HG02588 (cell line): ENCODE measurements at regions not wholly inside any gene's neighbourhood (a gene's known extent, or its start where the extent isn't known, plus 50 kb on each side); places are given as distances from the start of the nearest gene placed in this dataset.

ENCODE experiments used
- ATAC-seq: cut with Tn5 transposase; IDR thresholded peaks from one replicate; pipeline ENCODE4 v1.9.1; 2021; ENCODE audit warnings: mild to moderate bottlenecking, moderate library complexity; ENCODE audit not compliant: unreplicated experiment

GRCh38 chr4:64497491-64497890 is 88.2 kb upstream of the TECRL start:
- no peak for ATAC-seq

- ATAC-seq: no peak
These were observed 86.7 kb upstream of the TECRL start for GRCh38 chr4:64495946-64496345.

- no peak for ATAC-seq
These were observed 80.4 kb upstream of the TECRL start for GRCh38 chr4:64489628-64490027.

GRCh38 chr4:64479338-64479737 is 70.1 kb upstream of the TECRL start:
- ATAC-seq: no peak

- no peak for ATAC-seq
These were observed 67.9 kb upstream of the TECRL start for GRCh38 chr4:64477127-64477526.

- ATAC-seq: no peak
These were observed 56.0 kb upstream of the TECRL start for GRCh38 chr4:64465263-64465662.

- no peak for ATAC-seq
These were observed 55.3 kb upstream of the TECRL start for GRCh38 chr4:64464581-64464980.
